Amniotic epithelial cell (primary cell): ENCODE measurements at regions not wholly inside any gene's neighbourhood (a gene's known extent, or its start where the extent isn't known, plus 50 kb on each side); places are given as distances from the start of the nearest gene placed in this dataset.
"Not testable (repeated sequence)": the region's sequence is repeated elsewhere in the genome, so short reads cannot be mapped to it uniquely, and the experiment has no call there.

Experiments
- DNase-seq: peaks from one replicate; pipeline ENCODE4 v3.0.0-alpha.2; 2010; ENCODE audit warnings: low read depth

DNA sequence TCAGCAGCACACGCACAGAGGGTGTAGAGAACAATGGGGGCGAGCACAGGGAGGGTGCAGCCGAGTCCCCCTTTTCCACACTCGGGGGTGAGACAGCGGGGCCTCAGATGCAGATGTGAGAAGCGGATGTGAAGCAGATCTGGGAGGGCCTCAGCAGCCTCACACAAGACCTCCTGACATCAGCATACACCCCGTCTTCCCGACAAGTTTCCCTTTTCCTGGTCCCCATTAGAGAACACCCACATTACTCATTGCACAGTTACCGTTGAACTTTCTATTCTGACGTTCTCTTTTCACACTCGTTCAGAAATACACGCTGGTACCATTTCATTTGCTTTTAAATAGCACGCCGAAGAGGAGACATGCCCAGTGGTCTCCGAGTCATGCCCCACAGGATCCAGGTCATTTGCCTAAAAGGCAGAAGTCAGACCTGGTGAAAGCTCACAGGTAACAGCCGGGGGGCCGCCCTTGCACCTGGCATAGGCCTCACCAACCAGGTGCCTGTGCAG, 129.5 kb upstream of the ID2 start:
- DNase-seq: no peak

DNA sequence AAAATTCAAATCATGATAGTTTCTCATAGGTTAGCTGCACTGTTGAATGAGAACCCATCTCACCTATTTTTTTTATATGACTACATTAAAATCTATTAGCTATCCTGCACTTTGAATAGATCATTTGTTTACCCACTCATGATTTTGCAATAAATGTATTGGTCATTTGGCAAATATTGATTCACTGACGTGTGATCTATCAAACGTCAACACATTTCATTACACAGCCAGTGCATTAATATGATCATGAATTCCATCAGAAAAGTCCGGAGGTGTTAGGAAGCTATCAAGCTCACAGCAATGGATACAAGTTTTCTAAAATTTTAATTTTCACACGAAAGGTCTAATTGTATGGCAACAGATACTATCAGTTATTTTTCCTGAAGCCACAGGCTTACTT, 128.2 kb upstream of the ID2 start:
- DNase-seq: no peak

DNA sequence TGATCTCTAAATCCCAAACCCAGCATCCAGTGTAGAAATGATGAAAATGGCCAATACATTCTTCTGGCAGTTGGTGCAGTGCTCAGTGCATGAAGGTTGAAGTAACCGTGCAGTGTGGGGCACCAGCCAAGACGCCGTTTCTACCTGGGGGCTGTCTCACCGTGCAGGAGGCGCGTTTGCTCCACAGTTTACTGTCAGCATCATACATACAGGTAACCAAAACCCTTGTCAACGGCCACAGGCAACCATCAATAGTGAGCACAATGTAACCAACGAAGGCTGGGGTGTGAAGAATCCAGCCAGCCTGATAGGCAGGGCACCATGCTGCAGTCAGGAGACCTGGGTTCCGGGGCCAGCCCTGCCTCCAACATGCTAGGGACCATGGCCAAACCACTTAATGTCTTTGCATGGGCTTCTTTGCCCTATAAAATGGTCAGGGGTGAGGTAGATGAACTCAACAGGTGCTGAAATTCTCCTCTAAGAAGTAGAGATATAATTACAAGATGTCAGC, 127.5 kb upstream of the ID2 start:
- DNase-seq: no peak

DNA sequence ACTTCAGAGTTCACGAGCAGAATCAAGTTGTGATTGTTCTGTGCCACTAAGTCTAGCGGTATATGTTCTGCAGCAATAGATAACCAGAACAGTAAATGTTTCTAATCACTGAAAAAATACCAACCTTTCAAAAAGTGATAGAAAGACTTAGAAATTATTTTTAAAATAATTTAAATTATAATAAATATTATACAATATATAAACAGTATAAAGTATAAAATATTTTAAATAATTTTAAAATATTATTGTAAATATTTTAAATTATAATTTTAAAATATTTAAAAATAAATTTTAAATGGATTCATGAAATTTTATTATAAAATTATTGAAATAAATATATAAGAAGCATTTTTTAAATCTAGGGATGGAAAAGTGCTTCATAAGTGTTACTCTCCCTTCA, 126.3 kb upstream of the ID2 start:
- DNase-seq: no peak

DNA sequence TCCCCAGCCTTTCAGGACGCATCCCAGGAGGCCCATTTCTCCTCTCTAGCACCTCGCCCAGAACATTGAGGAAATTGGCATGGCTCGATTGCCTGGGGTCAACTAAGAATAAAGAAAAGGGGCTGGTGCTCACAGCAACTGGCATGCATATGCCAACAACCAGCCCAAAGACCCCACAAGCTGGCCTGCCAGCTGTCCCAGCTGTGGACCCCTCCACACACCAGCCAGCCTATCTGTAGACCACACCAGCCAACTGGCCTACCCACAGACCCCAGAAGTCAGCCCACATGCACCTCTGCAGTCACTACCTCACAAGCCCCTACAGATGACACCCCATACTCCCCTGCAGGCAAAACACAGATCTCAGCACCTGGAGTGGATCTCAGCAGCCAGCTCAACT, 123.8 kb upstream of the ID2 start:
- no peak for DNase-seq

DNA sequence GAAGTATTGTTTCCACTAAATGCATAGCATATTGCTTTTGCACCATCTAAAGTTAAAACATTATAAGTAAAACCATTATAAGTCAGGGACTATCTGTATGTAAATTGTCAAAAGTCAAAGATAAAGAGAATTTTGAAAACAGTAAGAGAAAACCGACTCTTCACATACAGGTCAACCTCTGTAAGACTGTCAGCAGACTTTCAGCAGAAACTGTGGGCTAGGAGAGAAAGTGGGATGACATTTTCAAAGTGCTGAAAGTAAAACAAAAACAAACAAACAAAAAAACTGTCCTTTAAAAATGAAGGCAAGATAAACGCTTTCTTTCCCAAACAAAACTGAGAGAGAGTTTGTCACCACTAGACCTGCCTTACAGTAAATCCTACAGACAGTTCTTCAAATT, 122.9 kb upstream of the ID2 start:
- peak; percentile 7 for DNase-seq

DNA sequence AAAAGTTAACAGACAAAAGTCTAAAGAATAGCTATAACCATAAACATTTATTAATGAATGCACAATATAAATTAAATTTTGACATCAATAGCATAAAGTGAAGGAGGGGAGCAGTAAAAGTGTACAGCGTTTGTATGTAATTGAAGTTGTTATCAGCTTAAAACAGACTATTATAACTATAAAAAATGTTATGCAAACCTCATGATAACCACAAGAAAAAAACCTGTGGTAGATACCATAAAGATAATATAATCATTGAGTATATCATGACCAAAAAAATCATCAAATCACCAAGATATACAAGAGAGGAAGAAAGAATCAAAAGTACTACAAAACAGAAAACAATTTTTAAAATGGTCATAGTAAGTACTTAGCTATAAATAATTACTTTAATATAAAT, 122.1 kb upstream of the ID2 start:
- no peak for DNase-seq

DNA sequence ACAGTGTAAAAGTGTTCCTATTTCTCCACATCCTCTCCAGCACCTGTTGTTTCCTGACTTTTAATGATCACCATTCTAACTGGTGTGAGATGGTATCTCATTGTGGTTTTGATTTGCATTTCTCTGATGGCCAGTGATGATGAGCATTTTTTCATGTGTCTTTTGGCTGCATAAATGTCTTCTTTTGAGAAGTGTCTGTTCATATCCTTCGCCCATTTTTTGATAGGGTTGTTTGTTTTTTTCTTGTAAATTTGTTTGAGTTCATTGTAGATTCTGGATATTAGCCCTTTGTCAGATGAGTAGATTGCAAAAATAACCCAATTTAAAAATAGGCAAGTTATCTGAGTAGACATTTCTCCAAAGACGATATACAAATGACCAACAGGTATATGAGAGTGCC, 120.2 kb upstream of the ID2 start:
- DNase-seq: not testable (repeated sequence)

DNA sequence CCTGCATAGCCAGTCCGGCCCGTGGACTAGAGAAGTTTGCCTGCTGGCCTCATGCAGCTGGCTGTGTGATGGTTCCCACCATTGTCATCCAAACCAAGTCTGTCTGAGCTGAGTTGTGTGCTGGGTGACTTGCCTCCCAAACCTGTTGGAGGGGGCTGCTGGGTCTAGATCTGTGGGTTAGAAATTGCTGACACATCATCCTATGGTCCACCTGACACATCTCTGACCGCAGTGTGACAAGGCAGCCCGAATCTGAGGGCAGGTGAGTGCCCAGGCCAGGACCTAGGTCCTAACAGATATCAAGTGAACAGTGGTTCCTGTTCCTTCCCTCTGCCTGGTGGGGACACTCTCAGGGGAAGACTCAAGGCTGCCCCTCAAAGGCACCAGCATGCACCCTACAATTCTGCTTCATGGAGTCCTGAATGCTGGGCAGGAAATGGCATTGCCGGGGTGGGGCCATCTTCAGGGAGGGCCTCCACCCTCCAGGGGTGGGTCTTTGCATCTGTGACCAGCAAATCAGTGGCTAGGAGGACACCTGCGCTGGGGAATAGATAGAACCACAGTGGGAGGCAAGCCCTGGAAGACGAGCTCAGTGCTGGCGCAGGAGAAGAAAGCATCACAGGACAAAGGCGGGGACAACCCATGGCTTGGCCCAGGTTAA, 117.9 kb upstream of the ID2 start:
- DNase-seq: no peak

DNA sequence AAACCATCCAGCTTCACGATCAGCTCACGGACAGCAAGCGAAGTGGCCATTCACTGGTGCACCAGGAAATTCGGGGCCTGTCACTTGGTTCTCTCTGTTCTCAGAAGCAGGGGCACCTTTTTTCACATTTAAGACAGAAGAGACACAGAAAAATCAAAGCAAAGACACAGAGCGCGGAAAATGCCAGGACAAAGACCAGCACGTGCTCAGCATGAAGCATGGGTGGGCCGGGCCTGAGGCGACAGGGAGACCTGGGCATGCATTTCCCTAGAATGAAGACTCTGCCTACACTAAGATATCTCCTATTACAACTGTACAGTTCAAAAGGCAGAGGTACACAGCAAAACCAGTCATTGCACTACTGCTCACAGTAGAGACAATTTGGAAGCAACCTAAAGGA, 117.4 kb upstream of the ID2 start:
- DNase-seq: no peak

DNA sequence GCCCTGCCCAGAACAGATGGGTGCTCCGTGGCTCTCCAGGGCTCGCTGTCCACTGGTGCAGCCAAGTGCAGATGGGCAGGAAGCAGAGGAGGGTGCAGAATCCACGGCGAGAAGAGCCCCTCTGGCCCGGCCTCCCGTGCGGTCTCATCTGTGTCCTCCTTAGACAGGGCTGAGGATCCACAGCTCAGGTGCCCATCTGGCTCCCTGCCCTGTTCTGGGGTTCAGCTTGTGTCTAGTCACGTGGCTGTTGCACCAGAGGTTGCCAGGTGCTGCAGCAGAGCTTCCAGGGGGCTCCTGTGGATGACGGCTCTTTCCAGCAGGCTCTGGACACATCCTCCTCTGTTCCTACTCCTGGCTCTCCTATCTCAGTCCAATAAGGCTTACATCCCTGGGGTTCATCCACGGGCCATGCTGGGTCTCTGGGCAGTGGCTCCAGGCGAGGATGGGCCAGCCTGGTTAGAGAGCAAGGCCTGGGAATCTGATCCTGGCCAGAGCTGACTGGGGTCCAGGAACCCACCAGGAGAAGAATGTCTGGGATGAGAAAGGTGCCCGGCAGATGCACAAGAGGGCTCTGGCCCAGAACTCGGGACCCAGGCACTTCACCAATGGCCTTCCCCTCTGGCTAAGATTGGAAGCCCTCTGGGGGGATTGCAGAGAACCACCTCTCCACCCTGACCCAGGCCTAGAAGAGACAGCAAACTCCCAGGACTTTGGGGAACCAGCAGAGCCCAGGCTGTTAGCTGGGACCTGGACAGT, 116.3 kb upstream of the ID2 start:
- DNase-seq: no peak

DNA sequence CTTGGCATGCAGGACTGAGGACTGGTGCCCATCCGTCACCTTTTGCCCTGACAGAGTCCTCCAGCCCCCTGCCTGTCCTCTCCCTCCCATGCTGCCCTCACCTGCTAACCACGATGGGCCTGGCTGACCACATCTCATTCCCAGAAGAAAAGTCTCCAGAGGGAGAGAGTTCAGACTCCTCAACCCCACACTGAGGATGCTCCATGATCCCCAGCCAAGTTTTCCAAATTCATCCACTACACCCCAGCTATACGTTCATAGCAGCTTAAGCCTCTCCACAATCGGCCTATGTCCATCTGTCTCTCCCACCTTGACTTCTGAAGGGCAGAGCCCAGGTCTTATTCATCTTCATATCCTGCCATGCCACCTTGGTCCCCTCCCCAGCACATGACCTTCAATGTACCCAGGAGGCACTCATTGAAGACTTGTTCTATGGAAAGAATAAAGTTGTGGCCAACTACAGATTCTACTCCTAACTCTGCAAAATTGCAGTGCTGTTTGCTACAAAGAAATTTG, 115.6 kb upstream of the ID2 start:
- DNase-seq: no peak

DNA sequence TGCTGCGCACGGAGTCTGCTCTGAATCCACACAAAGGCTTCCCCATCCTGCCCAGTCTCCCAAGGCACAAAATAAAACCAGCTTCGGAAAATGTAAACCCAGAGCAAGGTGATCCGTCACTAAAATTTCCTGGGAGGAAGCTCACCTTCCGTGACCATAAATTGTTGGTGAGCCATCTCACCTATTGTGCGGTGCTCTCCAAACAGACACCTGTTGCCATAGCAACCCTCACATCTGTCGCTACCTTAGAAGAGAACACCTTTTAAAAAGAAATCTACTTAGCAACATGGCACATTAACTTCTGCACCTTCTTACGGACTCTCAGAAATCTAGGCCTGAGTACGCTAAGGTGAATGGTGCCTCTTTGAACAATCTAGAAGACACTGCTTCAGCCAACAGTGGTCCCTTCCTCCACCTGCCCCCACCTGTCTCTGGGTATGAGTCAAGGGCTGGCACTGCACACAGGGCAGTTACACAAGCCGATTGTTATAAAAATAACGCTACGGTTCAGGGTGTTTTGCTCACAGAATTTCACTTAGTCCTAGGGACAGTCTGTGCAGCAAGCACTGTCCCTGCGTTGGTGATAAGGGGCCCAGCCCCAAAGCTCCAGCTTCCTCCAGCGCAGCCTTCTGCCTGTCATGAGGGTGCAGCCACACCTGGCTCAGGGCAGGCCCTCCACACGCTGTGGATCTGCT, 114.9 kb upstream of the ID2 start:
- DNase-seq: peak; percentile 6

DNA sequence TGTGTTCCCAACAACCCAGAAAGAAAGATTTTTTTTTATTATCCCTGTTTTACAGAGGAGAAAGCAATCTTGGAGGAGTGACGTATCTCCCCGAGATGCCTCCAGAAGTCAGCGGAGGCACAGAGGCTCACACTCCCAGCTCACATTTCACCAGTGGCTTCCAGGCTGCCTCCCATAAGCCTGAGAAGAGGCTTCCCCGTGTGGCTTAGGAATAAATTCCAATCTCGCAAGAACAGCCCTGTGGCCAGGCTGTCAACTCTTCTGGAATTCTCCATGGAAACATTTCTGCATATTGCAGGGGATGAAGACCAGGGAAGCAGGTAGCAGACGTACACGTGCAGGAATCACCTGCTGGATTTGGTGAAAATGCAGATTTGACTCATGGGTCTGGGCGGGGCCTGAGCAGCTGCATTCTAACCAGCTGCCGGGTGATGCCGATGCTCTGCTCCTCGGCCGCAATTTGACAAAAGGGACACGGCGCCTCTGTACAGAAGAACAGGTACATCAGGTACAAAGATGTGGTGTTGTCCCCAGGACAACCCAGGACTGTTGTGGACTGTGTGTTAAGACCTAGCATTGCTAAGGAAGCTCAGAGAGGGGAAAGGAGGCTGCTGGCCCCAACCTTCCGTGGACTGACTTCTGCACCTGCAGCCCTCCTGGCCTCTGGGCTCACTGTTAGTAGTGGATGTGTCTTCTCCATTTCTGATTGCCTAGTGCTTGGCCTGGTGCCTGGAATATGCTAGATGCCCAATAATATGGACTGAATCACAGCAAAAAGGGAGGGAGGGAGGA, 114.2 kb upstream of the ID2 start:
- peak; percentile 89 for DNase-seq

DNA sequence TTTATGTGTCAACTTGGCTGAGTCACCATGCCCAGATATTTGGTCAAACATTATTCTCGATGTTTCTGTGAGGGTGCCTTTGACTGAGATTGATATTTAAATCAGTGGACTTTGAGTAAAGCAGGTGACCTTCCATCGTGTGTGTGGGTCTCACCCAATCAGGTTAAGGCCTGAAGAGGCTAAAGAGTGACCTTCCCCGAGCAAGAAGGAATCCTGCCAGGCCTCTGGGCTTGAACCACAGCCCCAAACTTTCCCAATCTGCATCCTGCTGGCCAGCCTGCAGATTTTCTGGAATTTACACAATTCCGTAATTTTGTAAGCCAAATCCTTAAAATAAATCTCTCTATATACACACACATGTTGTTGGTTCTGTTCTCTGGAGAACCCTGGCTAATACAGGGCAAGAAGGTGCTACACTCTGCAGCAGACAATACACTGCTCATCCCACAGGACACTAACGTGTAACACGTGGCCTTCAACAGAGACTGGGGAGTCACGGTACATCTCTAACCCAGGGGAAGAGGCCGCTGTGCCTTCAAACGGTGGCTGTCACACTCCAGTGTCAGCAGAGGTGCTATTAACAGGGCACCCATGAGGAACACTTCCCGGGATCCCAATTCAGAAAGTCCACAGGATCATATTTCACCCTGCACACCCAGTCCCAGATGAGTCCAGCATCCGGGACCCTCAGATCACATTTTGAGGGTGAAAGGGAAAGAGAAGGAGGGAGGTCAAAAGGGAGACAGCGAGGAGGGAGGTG, 113.1 kb upstream of the ID2 start:
- no peak for DNase-seq

DNA sequence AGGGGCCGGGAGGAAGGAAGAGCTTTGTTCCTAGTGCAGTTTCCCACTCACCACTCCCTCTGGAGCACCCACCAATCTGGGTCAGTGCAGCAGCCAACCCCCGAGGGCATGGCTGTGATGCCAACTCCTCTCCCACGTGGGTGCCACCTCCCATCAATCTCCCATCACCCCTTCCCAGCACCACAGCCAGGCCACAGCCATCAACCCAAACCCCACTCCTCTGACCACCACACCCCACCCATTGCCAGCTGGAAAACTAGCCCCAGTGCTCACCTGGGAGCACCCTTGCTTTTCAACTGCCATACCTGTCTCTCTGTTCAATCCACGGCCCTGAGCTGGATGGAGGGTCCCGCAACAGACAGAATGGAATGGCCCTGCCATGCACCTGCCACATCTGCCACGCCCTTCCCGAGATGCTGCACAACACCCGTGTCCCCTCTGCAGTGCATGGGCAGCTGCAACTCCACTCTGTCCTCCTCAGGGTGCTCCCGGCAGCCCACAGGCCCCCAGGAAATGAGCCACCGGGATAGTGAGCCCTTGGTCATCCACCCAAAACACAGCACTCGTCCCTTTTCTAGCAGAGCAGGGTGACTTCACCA, 112.4 kb upstream of the ID2 start:
- DNase-seq: no peak

DNA sequence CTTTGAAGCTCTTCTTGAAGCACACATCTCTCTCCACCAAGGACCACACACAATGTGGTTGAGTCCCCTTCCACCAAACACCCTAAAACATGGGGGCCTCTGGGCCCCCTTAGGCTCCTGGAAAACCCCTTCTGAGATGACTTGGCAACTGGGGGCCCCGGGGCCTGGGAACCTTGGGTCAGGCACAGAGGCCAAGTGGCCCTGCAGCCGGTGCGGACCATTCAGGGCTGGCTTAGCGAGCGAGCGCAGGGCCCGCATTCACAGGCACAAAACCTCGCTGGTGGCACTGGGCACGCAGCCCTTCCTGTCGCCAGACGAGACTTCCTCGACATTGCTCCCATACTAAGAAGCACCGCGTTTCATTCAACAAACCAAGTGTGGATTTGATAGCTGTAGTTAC, 111.2 kb upstream of the ID2 start:
- DNase-seq: no peak

DNA sequence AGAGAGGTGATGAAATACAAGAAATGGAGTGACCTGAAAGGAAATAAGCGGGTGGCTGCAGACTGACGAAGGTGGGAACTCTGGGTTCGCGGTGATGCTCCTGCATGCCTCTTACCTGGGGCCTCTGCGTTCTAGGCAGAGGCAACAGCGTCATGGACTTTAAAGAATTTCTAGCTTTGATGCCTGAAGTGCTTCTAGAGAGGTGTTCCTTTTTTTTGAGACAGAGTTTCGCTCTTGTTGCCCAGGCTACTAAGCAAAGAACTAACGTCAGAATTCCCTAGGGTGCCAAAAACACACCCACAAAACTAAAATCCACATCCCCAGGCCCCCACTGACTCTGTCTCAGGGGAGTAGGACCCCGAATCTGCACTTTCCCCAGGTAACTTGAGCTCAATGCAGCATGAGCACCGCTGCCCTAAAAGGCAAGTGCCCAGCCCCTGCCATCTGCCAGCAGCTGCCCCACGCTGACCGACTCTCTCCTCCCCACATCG, 110.5 kb upstream of the ID2 start:
- no peak for DNase-seq

DNA sequence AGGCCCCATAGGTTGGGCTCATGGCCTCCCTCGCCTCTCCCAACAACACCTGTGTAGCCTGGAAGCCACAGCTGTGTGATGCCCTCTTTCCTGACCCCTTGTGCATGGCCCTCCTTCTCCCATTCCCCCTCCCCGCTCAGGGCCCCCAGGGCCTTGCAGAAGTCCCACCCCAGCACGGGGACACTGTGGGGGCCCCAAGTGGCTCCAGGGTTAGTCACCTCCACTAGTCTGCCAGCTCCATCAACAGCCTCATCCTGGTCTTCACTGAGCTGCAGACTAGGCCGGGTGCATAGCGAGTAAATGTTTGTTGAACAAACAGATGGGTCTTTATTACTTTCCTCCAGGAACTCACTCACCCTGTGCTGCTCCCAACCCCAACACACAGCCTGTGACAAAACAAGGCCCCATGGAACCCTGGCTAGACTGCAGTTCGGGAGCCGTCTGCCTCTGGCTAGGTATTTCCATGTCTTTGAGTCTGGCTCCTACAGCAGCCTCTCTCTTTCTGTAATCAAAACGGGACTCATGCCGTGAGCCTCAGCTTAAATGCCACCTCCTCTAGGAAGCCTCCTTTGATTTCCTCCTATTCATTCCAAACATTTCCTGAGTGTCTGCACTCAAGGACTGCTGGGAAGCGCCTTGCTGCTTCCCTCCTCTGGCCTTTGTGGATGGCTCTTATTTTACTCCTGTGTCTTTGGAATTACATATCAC, 109.9 kb upstream of the ID2 start:
- DNase-seq: no peak

DNA sequence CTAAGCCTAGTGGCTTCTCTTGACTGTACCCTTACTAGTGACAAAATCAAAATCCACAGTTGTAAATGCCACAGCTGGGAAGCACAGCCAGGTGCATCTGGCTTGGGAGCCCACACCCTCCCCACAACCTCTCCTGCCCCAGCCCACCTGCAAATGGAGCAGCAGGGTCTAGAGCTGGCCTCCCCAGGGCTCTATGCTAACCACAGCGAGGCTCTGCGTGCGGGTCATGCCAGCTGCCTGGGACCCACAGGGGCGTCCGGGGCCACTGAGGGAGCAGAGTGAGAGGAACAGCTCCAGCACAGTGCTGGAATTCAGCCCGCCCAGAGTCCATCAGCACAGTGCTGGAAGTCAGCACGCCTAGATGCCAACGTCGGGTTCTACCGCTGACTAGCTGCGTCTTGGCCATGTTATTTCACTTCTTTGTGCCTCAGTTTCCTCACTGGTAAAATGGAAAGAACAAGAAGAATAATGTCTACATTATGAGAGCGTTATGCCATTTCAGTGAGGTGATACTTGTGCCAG, 109.1 kb upstream of the ID2 start:
- no peak for DNase-seq
